HFF-Myc (cell line): ENCODE measurements at regions not wholly inside any gene's neighbourhood (a gene's known extent, or its start where the extent isn't known, plus 50 kb on each side); places are given as distances from the start of the nearest gene placed in this dataset.

Source experiments
- DNase-seq: peaks from one replicate; pipeline ENCODE4 v3.0.0-alpha.2; 2011; ENCODE audit warnings: low read depth; ENCODE audit errors: extremely low read depth
- H3K4me3 ChIP-seq: replicated peaks from 2 replicates; pipeline ENCODE4 v1.5.1; 2011; ENCODE audit warnings: low read depth, mild to moderate bottlenecking, control low read depth, low read length
- TF ChIP-seq, protein P1 (sequence below): IDR thresholded peaks from 2 replicates; pipeline ENCODE4 v1.5.1; 2012; ENCODE audit warnings: mild to moderate bottlenecking, low read depth, low read length, control low read depth; ENCODE audit errors: missing control alignments

- TF ChIP-seq, protein P1, sequence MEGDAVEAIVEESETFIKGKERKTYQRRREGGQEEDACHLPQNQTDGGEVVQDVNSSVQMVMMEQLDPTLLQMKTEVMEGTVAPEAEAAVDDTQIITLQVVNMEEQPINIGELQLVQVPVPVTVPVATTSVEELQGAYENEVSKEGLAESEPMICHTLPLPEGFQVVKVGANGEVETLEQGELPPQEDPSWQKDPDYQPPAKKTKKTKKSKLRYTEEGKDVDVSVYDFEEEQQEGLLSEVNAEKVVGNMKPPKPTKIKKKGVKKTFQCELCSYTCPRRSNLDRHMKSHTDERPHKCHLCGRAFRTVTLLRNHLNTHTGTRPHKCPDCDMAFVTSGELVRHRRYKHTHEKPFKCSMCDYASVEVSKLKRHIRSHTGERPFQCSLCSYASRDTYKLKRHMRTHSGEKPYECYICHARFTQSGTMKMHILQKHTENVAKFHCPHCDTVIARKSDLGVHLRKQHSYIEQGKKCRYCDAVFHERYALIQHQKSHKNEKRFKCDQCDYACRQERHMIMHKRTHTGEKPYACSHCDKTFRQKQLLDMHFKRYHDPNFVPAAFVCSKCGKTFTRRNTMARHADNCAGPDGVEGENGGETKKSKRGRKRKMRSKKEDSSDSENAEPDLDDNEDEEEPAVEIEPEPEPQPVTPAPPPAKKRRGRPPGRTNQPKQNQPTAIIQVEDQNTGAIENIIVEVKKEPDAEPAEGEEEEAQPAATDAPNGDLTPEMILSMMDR = no peak
- H3K4me3 ChIP-seq = no peak overlapping the region
- DNase-seq = no peak
Measured at GRCh38 chr4:14225688-14226207, 598.2 kb upstream of the BOD1L1 start.

DNA sequence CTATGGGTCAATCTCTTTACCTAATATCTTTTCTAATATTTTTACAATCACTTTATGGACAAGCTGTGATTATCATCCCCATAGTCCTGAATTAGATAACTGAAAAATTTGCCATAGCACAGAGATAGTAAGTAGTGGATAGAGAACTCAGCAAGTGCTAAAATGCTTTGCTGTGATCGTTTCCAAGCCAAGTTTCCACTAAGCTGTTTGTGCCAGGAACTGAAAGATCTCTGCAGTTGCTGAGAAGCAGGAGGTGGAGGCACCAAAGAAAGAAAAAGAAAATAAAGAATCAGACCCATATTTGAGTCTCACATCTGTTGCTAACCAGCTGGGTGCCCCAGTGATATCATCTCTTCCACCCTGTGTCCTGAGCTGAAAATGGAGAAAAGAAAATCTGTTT, 605.6 kb upstream of the BOD1L1 start:
- H3K4me3 ChIP-seq = no peak overlapping the region
- DNase-seq = no peak
- TF ChIP-seq, protein P1 = no peak

- DNase-seq = no peak
- TF ChIP-seq, protein P1 = no peak
- no peak overlapping the region for H3K4me3 ChIP-seq
Measured at GRCh38 chr4:14234307-14234706, 606.8 kb upstream of the BOD1L1 start.

GRCh38 chr4:14236359-14236758, 608.8 kb upstream of the BOD1L1 start:
- no peak for DNase-seq
- TF ChIP-seq, protein P1 = no peak
- no peak overlapping the region for H3K4me3 ChIP-seq

GRCh38 chr4:14237911-14238310, 610.4 kb upstream of the BOD1L1 start:
- H3K4me3 ChIP-seq = no peak overlapping the region
- TF ChIP-seq, protein P1 = no peak
- no peak for DNase-seq

GRCh38 chr4:14241574-14241973, 614.0 kb upstream of the BOD1L1 start:
- TF ChIP-seq, protein P1 = no peak
- DNase-seq = no peak
- no peak overlapping the region for H3K4me3 ChIP-seq

- TF ChIP-seq, protein P1 = no peak
Measured at GRCh38 chr4:14247767-14248166, 620.2 kb upstream of the BOD1L1 start.

More at GRCh38 chr4:14247767-14248166, 620.2 kb upstream of the BOD1L1 start:
- DNase-seq = no peak
- no peak overlapping the region for H3K4me3 ChIP-seq
